ENCODE measurements at regions not wholly inside any gene's neighbourhood (a gene's known extent, or its start where the extent isn't known, plus 50 kb on each side); places are given as distances from the start of the nearest gene placed in this dataset.

GRCh38 chr2:217206016-217206725 lies 346.3 kb upstream of the TNP1 start:
- Histone ChIP-seq H3K27me3 (no peaks in the 10 kb centered on the region), H3K4me3 (no peak overlapping the region), H3K9me3 (no peaks in the 10 kb centered on the region), H3K4me1 (no peaks in the 10 kb centered on the region), H3K27ac (no peak overlapping the region), H3K36me3 (no peaks in the 10 kb centered on the region)
- intact Hi-C loops (cut with DNase I; ENCODE audit: low total_unique reads) = no loop called here
- no peak for DNase-seq (ENCODE audit: low spot score in 2 of 2)
- TF ChIP-seq POLR2AphosphoS5 (IDR thresholded peaks at IDR 0.05) = no peak
- TF ChIP-seq POLR2A (IDR thresholded peaks at IDR 0.05) = no peak
- TF ChIP-seq CTCF (IDR thresholded peaks at IDR 0.05) = no peak

- no peaks in the 10 kb centered on the region for H3K9me3 ChIP-seq
- H3K27ac ChIP-seq = no peak overlapping the region
- H3K36me3 ChIP-seq = no peaks in the 10 kb centered on the region
- TF ChIP-seq POLR2A (IDR thresholded peaks at IDR 0.05) (no peak), POLR2AphosphoS5 (IDR thresholded peaks at IDR 0.05) (no peak)
- intact Hi-C loops (cut with DNase I; ENCODE audit: low total_unique reads) = no loop called here
- no peak for DNase-seq (ENCODE audit: low spot score in 2 of 2)
- no peaks in the 10 kb centered on the region for H3K27me3 ChIP-seq
- H3K4me3 ChIP-seq = no peak overlapping the region
- H3K4me1 ChIP-seq = no peaks in the 10 kb centered on the region
Observed at GRCh38 chr2:217204358-217204757, 344.5 kb upstream of the TNP1 start.

DNA sequence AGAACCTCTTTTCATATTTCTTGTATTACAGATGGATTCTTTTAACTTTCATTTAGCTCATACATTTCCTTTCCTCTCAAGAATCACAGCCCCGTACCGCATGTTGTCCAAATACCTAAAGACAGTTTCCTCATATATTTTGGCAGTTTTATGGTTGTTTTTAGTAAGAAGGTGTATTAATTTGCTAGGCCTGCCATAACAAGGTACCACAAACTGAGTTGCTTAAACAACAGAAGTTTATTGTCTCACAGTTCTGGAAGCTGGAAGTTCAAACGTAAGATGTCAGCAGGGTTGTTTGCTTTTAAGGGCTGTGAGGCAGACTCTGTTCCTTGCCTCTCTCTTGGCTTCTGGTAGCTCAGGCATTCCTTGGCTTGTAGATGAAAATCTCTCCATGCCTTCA lies 343.2 kb upstream of the TNP1 start:
- TF ChIP-seq POLR2A (IDR thresholded peaks at IDR 0.05) (no peak), POLR2AphosphoS5 (IDR thresholded peaks at IDR 0.05) (no peak), CTCF (IDR thresholded peaks at IDR 0.05) (no peak)
- Histone ChIP-seq H3K4me1 (no peaks in the 10 kb centered on the region), H3K27ac (no peak overlapping the region), H3K9me3 (no peaks in the 10 kb centered on the region), H3K36me3 (no peaks in the 10 kb centered on the region), H3K27me3 (no peaks in the 10 kb centered on the region), H3K4me3 (no peak overlapping the region)
- intact Hi-C loops (cut with DNase I; ENCODE audit: low total_unique reads) = no loop called here
- no peak for DNase-seq (ENCODE audit: low spot score in 2 of 2)

DNA sequence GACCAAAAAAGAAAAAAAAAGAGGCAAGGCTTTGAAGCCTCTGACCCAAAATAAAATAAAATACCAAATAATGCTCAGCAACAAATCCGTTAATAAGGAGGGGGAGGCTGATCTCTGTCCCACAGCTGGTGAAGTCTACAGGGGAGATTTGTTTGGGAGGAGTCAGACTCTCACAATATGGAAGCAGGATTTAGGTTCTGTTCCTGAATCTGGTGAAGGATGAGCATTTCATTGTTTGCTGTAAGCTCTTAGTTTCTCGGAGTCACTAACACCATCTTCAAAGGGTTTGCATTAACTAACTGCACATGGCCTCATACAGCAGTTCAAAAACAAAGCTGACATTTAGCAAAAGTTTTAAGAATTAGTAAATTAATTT lies 339.4 kb upstream of the TNP1 start:
- Histone ChIP-seq H3K9me3 (peaks cover 5 to 7% of the 10 kb centered on the region in 2 donors), H3K36me3 (no peaks in the 10 kb centered on the region), H3K4me1 (no peaks in the 10 kb centered on the region), H3K4me3 (no peak overlapping the region), H3K27ac (no peak overlapping the region), H3K27me3 (no peaks in the 10 kb centered on the region)
- DNase-seq (ENCODE audit: low spot score in 2 of 2) = no peak
- TF ChIP-seq CTCF (IDR thresholded peaks at IDR 0.05) = no peak
- TF ChIP-seq POLR2A (IDR thresholded peaks at IDR 0.05) = no peak
- intact Hi-C loops (cut with DNase I; ENCODE audit: low total_unique reads) = no loop called here

DNA sequence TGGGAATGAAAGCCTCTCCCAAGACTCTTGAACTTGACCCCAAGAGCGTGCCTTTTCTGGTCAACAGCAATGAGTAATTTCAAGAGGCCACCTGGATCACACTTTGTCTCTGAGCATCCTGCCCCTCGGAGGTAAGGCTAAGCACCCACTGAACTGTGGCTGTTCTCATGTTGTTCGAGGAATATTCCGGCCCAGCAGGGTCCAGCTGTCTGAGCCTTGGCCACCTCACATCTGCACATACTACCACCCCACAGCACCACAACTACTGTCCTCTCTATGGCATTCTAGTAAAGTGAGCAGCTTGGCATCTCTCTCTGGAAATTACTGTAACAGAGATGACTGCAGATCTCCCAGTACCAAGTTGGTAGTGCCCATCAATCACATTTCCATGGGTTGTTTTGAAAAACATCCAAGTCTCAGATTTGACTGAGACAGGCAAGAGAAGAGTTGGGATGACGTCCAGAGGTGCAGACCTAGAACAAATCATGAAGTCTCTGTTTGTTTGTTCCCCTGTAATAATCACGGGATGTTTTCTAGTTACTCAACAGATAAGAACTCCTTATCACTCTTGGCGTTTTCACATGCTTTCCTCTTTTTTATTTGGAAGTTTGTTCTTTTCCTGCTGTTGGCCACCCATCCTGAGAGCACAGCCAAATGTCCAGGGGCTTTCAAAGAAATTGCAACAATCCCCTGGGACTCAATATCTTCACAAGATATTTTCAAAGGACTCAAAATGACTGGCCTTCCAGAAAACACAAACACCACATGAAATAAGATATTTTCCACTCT lies 336.0 kb upstream of the TNP1 start:
- no peaks in the 10 kb centered on the region for H3K36me3 ChIP-seq
- TF ChIP-seq POLR2AphosphoS5 (IDR thresholded peaks at IDR 0.05) (no peak), POLR2A (IDR thresholded peaks at IDR 0.05) (no peak)
- H3K27ac ChIP-seq = no peak overlapping the region
- H3K4me1 ChIP-seq = no peaks in the 10 kb centered on the region
- intact Hi-C loops (cut with DNase I; ENCODE audit: low total_unique reads) = no loop called here
- H3K4me3 ChIP-seq = no peak overlapping the region
- no peak for DNase-seq (ENCODE audit: low spot score in 2 of 2)
- peaks cover 5 to 7% of the 10 kb centered on the region in 2 donors for H3K9me3 ChIP-seq
- H3K27me3 ChIP-seq = no peaks in the 10 kb centered on the region

DNA sequence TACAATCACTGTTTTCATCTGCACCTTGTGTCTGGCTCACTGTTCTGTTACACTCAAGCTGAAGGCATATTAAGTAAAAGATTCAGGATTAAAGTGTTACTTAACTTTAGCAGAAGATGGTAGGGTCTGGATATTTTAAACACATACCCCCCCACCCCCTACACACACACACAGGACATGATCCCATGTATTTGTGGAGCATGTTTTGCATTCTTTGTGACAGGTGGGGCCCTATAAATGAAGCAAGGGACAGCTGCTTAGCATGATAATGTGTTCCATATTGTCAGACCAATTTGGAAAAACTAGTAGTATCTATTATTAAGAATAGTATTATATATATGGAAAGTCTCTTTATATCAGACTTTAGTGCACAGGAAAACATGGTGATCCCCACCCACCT lies 335.2 kb upstream of the TNP1 start:
- TF ChIP-seq POLR2AphosphoS5 (IDR thresholded peaks at IDR 0.05) (no peak), CTCF (IDR thresholded peaks at IDR 0.05) (no peak), POLR2A (IDR thresholded peaks at IDR 0.05) (no peak)
- no peak overlapping the region for H3K4me3 ChIP-seq
- no peaks in the 10 kb centered on the region for H3K4me1 ChIP-seq
- no peak overlapping the region for H3K27ac ChIP-seq
- intact Hi-C loops (cut with DNase I; ENCODE audit: low total_unique reads) = no loop called here
- H3K27me3 ChIP-seq = no peaks in the 10 kb centered on the region
- no peak for DNase-seq (ENCODE audit: low spot score in 2 of 2)
- H3K9me3 ChIP-seq = peaks cover 5 to 7% of the 10 kb centered on the region in 2 donors
- no peaks in the 10 kb centered on the region for H3K36me3 ChIP-seq
